CD4-positive, alpha-beta T cell treated with Interleukin-15 for 4 hours (primary cell): ENCODE measurements at regions not wholly inside any gene's neighbourhood (a gene's known extent, or its start where the extent isn't known, plus 50 kb on each side); places are given as distances from the start of the nearest gene placed in this dataset.
"Not testable (repeated sequence)": the region's sequence is repeated elsewhere in the genome, so short reads cannot be mapped to it uniquely, and the experiment has no call there.

Source experiments
- DNase-seq: peaks from one replicate; pipeline ENCODE4 v3.0.0-alpha.2; 2020; ENCODE audit warnings: low spot score

GRCh38 chr15:66883284-66883911 lies 181.4 kb downstream of the SMAD6 start:
- no peak for DNase-seq

GRCh38 chr15:66884115-66884622 lies 181.2 kb upstream of the SMAD3 start:
- no peak for DNase-seq

GRCh38 chr15:66884661-66885237 lies 180.7 kb upstream of the SMAD3 start:
- no peak for DNase-seq

GRCh38 chr15:66885281-66885915 lies 180.0 kb upstream of the SMAD3 start:
- DNase-seq = no peak

- no peak for DNase-seq
Measured at GRCh38 chr15:66886241-66886675, 179.1 kb upstream of the SMAD3 start.

GRCh38 chr15:66886686-66887273 lies 178.6 kb upstream of the SMAD3 start:
- no peak for DNase-seq

GRCh38 chr15:66889298-66889697 lies 176.1 kb upstream of the SMAD3 start:
- DNase-seq = not testable (repeated sequence)

GRCh38 chr15:66891776-66892175 lies 173.6 kb upstream of the SMAD3 start:
- no peak for DNase-seq

GRCh38 chr15:66893294-66893693 lies 172.1 kb upstream of the SMAD3 start:
- DNase-seq = no peak

GRCh38 chr15:66894363-66894762 lies 171.0 kb upstream of the SMAD3 start:
- DNase-seq = no peak

- DNase-seq = no peak
Measured at GRCh38 chr15:66894986-66895780, 170.2 kb upstream of the SMAD3 start.

- DNase-seq = no peak
Measured at GRCh38 chr15:66895794-66896453, 169.5 kb upstream of the SMAD3 start.

- DNase-seq = no peak
Measured at GRCh38 chr15:66896611-66897010, 168.8 kb upstream of the SMAD3 start.

- DNase-seq = no peak
Measured at GRCh38 chr15:66897416-66897815, 168.0 kb upstream of the SMAD3 start.

- no peak for DNase-seq
Measured at GRCh38 chr15:66897971-66898370, 167.4 kb upstream of the SMAD3 start.

- DNase-seq = no peak
Measured at GRCh38 chr15:66898656-66899386, 166.6 kb upstream of the SMAD3 start.

- DNase-seq = no peak
Measured at GRCh38 chr15:66899555-66900350, 165.6 kb upstream of the SMAD3 start.

- DNase-seq = no peak
Measured at GRCh38 chr15:66900586-66901310, 164.7 kb upstream of the SMAD3 start.

- DNase-seq = no peak
Measured at GRCh38 chr15:66901336-66902100, 163.9 kb upstream of the SMAD3 start.
